Cerebellar cortex (tissue), 1 donor: ENCODE measurements at regions not wholly inside any gene's neighbourhood (a gene's known extent, or its start where the extent isn't known, plus 50 kb on each side); places are given as distances from the start of the nearest gene placed in this dataset.

Experiments
- DNase-seq: peaks from one replicate; pipeline ENCODE4 v3.0.0-alpha.2; 2015; ENCODE audit warnings: low spot score

- no peak for DNase-seq
Observed at GRCh38 chr1:99573431-99574217, 72.3 kb upstream of the PALMD start.

- no peak for DNase-seq
Observed at GRCh38 chr1:99577313-99577712, 68.6 kb upstream of the PALMD start.

DNA sequence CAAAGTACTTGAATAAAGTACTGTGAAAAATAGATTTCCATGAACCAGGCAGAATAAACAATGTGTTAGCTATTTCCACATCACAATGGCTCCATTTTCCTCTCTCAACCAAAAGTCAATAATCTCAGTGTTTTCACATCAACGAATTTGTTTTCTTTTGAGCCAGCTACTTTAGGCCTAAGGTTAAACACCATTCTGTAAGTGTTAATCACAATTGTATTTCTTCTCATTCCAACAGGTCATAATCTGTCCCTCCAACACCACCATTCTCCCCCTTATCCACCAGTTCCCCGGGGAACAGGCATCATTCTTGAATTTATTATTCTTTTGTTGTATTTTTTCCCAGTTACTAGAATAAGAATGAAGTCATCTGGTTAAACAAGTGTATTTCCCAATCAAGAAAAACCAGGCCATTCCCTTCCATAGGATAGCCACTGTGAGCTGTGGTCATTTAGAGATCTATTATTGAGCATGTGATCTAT lies 66.2 kb upstream of the PALMD start:
- DNase-seq = no peak

GRCh38 chr1:99580451-99580850 lies 65.5 kb upstream of the PALMD start:
- no peak for DNase-seq

DNA sequence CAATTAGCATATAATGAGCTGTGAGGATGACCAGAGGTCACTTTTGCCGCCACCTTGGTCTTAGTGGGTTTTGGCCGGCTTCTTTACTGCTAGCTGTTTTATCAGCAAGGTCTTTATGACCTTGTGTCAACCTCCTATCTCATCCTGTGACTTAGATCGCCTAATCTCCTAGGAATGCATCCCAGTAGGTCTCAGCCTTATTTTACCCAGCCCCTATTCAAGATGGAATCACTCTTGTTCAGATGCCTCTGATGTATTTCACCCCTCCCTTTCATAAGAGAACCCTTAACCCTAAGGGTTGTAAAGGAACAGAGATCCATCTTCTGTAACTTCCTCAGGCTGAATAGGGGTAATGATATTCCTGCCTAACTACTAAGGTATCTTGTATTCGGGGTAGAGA lies 58.9 kb upstream of the PALMD start:
- DNase-seq = no peak

DNA sequence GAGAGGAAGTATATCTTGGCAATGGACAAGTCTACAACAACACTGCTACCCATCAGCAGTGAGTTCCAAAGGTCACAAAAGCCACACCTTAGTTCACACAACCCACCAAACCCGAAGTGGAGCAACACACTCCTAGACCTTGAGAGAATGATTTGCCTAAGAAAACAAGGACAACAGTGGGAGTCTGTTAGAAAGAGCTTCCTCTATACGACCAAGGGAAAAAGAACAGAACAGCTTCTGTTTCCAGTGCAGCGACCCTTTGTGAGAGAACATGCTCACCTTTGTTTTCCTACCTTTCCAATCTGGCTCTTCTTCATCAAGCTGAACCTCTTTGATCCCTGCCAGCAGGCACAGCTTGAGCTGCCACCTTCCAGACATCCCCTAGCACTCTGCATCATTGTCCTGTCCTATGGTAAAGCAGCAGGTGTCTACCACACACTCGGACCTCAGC lies 56.7 kb upstream of the PALMD start:
- DNase-seq = no peak

- DNase-seq = no peak
Observed at GRCh38 chr1:99590578-99591209, 55.2 kb upstream of the PALMD start.

- no peak for DNase-seq
Observed at GRCh38 chr1:99591886-99592285, 54.0 kb upstream of the PALMD start.

DNA sequence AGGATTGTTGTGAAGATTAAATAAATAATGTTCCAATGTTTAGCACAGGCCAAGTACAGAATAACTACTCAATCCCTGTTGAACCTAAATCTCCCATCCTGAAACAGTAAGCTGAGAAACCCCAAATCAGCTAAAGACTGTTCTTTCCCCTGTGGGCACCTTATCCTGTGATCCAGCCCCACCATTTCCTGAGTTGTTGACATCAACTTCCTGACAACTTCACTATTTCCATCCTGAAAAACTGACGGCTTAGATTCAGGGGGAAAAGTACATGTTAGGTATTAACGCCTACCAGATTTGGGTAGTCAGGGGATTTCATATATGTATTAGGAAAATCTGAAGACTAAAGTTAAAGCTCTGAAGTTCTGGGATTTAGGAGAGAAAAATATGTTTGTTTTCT lies 51.7 kb upstream of the PALMD start:
- DNase-seq = no peak

GRCh38 chr1:99595041-99595440 lies 50.9 kb upstream of the PALMD start:
- no peak for DNase-seq

DNA sequence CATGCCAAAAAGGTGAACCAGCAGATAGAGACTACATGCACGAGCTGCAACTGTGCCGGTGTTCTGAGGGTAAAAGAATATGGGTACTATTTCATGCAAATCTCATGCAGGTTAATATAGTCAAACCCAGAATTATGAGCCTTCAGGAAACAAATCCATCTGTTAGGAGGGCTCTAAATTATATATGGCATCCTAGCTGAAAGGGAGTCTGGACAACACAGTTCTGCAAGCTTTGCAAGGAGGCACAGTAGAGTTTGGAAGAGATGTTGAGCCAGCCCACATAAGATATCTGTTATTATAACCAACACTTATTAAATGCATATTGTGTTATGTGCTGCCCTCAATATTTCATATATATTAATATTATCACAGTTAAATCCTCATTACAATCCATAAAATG lies 50.5 kb upstream of the PALMD start:
- DNase-seq = no peak
